ENCODE measurements at regions not wholly inside any gene's neighbourhood (a gene's known extent, or its start where the extent isn't known, plus 50 kb on each side); places are given as distances from the start of the nearest gene placed in this dataset.

GRCh38 chrX:77293331-77293995 is 153.7 kb upstream of the FGF16 start:
- ATAC-seq (no peak), DNase-seq (ENCODE audit: low read depth, low spot score) (no peak)
- POLR2A ChIA-PET, result no interaction called here
- H4K20me1 ChIP-seq (ENCODE audit: insufficient read depth), result no peaks in the 10 kb centered on the region
- H2AFZ ChIP-seq (ENCODE audit: low read depth, low read length, poor library complexity, severe bottlenecking), result no peak overlapping the region
- no peak for TF ChIP-seq TCF7L2 (IDR thresholded peaks at IDR 0.05; ENCODE audit: borderline replicate concordance, extremely low read depth, insufficient read depth, insufficient read length)
- no peak for TF ChIP-seq EZH2 (IDR thresholded peaks at IDR 0.05)
- TF ChIP-seq CBX3 (IDR thresholded peaks at IDR 0.05; ENCODE audit: low read depth), result no peak
- no peak for TF ChIP-seq ZFX (IDR thresholded peaks at IDR 0.05)
- TF ChIP-seq POLR2AphosphoS5 (IDR thresholded peaks at IDR 0.05; ENCODE audit: low read depth, low read length), result no peak
- no peak overlapping the region for H3K9ac ChIP-seq (ENCODE audit: low read length)
- no peaks in the 10 kb centered on the region for H3K9me2 ChIP-seq (ENCODE audit: insufficient read depth)
- no peaks in the 10 kb centered on the region for H3K36me3 ChIP-seq (ENCODE audit: control insufficient read depth in 1 of 2, insufficient read depth in 2 of 2, low read length in 2 of 2)
- no peaks in the 10 kb centered on the region for H3K27me3 ChIP-seq (ENCODE audit: insufficient read depth, low read length)
- intact Hi-C loops (cut with micrococcal nuclease), result no loop called here
- no peak overlapping the region for H3K4me3 ChIP-seq (replicated peaks in 1 of 2; ENCODE audit: low read depth in 1 of 2, low read length in 2 of 2)
- no TSS peak for BruUV-seq (replicated peaks)
- H3K4me2 ChIP-seq (ENCODE audit: low read length), result no peak overlapping the region
- H3K27ac ChIP-seq (ENCODE audit: low read depth, low read length), result no peak overlapping the region
- RAD21 ChIA-PET (ENCODE audit: low non-redundant PET in 1 of 2, low total read pairs in 2 of 2, uncharacterized antibody in 2 of 2, unreplicated experiment in 2 of 2), result no interaction called here
- H3K9me3 ChIP-seq (ENCODE audit: control insufficient read depth in 1 of 2, insufficient read depth in 1 of 2, low read depth in 1 of 2, low read length in 2 of 2), result no peaks in the 10 kb centered on the region
- H3K79me2 ChIP-seq (ENCODE audit: insufficient read depth, low read length), result no peaks in the 10 kb centered on the region
- no peaks in the 10 kb centered on the region for H3K4me1 ChIP-seq (ENCODE audit: control insufficient read depth in 1 of 2, insufficient read depth in 2 of 2, low read length in 2 of 2)
- CTCF ChIA-PET, result no interaction called here

GRCh38 chrX:77298296-77298695 is 148.9 kb upstream of the FGF16 start:
- RAD21 ChIA-PET (ENCODE audit: low non-redundant PET in 1 of 2, low total read pairs in 2 of 2, uncharacterized antibody in 2 of 2, unreplicated experiment in 2 of 2), result no interaction called here
- Histone ChIP-seq H3K27ac (ENCODE audit: low read depth, low read length) (no peak overlapping the region), H3K4me1 (ENCODE audit: control insufficient read depth in 1 of 2, insufficient read depth in 2 of 2, low read length in 2 of 2) (no peaks in the 10 kb centered on the region), H2AFZ (ENCODE audit: low read depth, low read length, poor library complexity, severe bottlenecking) (no peak overlapping the region), H3K9me2 (ENCODE audit: insufficient read depth) (no peaks in the 10 kb centered on the region), H4K20me1 (ENCODE audit: insufficient read depth) (no peaks in the 10 kb centered on the region), H3K9me3 (ENCODE audit: control insufficient read depth in 1 of 2, insufficient read depth in 1 of 2, low read depth in 1 of 2, low read length in 2 of 2) (no peaks in the 10 kb centered on the region), H3K4me2 (ENCODE audit: low read length) (no peak overlapping the region), H3K27me3 (ENCODE audit: insufficient read depth, low read length) (no peaks in the 10 kb centered on the region), H3K36me3 (ENCODE audit: control insufficient read depth in 1 of 2, insufficient read depth in 2 of 2, low read length in 2 of 2) (no peaks in the 10 kb centered on the region), H3K9ac (ENCODE audit: low read length) (no peak overlapping the region), H3K79me2 (ENCODE audit: insufficient read depth, low read length) (no peaks in the 10 kb centered on the region), H3K4me3 (replicated peaks in 1 of 2; ENCODE audit: low read depth in 1 of 2, low read length in 2 of 2) (no peak overlapping the region)
- intact Hi-C loops (cut with micrococcal nuclease), result no loop called here
- DNase-seq (ENCODE audit: low read depth, low spot score) (no peak), ATAC-seq (no peak)
- POLR2A ChIA-PET, result no interaction called here
- CTCF ChIA-PET, result no interaction called here
- no TSS peak for BruUV-seq (replicated peaks)
- TF ChIP-seq MAX (IDR thresholded peaks at IDR 0.05) (no peak), CBX3 (IDR thresholded peaks at IDR 0.05; ENCODE audit: low read depth) (no peak), SIN3A (IDR thresholded peaks at IDR 0.05; ENCODE audit: low read depth) (no peak), POLR2A (IDR thresholded peaks at IDR 0.05; ENCODE audit: borderline replicate concordance, extremely low read depth, insufficient read depth, insufficient read length) (no peak), JUND (IDR thresholded peaks at IDR 0.05) (no peak), EGR1 (IDR thresholded peaks at IDR 0.05; ENCODE audit: low read depth) (no peak), TCF7L2 (IDR thresholded peaks at IDR 0.05; ENCODE audit: borderline replicate concordance, extremely low read depth, insufficient read depth, insufficient read length) (no peak), CEBPB (IDR thresholded peaks at IDR 0.05; ENCODE audit: low read depth) (no peak), EZH2phosphoT487 (IDR thresholded peaks at IDR 0.05; ENCODE audit: borderline replicate concordance) (no peak), SP1 (IDR thresholded peaks at IDR 0.05; ENCODE audit: low read depth) (no peak), POLR2AphosphoS5 (IDR thresholded peaks at IDR 0.05; ENCODE audit: low read depth, low read length) (no peak), ELF1 (IDR thresholded peaks at IDR 0.05; ENCODE audit: borderline replicate concordance, low read depth) (no peak), YY1 (IDR thresholded peaks at IDR 0.05; ENCODE audit: extremely low read depth, insufficient replicate concordance, low read depth, low read length) (no peak), CTCF (IDR thresholded peaks at IDR 0.05 in 2 of 3, conservative IDR thresholded peaks at IDR 0.05 in 1 of 3; ENCODE audit: borderline replicate concordance in 1 of 3, insufficient read depth in 1 of 3, low read depth in 2 of 3, low read length in 2 of 3) (no peak)
